ENCODE measurements at regions not wholly inside any gene's neighbourhood (a gene's known extent, or its start where the extent isn't known, plus 50 kb on each side); places are given as distances from the start of the nearest gene placed in this dataset.
"Not testable (repeated sequence)": the region's sequence is repeated elsewhere in the genome, so short reads cannot be mapped to it uniquely, and the experiment has no call there.

- intact Hi-C loops (cut with DNase I): no loop called here
- no peak for DNase-seq (ENCODE audit: low spot score)
- no peak for ATAC-seq
Measured at GRCh38 chr3:124636101-124636862, 94.0 kb upstream of the UMPS start.

DNA sequence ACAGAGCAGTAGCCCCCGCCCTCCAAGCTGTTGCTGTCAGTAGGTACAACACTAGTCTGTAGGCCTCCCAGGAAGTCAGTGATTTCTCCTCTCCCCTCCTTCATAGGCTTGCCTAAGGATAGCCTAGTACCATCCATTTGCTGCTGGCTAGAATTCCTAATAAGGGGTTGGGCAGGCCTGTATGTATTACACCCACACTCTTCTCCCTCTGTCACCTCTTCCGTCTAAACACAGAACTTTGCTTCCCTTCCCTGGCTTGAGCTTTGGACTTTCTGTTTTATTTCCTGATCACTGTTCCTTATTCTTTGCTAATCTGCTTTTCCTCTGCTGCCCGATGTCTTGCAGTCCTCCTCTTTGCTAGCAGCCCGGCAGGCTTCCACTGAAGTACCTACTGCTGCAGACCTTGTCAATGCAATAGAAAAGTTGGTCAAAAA lies 93.4 kb upstream of the UMPS start:
- no peak for DNase-seq (ENCODE audit: low spot score)
- intact Hi-C loops (cut with DNase I): no loop called here
- ATAC-seq: no peak

DNA sequence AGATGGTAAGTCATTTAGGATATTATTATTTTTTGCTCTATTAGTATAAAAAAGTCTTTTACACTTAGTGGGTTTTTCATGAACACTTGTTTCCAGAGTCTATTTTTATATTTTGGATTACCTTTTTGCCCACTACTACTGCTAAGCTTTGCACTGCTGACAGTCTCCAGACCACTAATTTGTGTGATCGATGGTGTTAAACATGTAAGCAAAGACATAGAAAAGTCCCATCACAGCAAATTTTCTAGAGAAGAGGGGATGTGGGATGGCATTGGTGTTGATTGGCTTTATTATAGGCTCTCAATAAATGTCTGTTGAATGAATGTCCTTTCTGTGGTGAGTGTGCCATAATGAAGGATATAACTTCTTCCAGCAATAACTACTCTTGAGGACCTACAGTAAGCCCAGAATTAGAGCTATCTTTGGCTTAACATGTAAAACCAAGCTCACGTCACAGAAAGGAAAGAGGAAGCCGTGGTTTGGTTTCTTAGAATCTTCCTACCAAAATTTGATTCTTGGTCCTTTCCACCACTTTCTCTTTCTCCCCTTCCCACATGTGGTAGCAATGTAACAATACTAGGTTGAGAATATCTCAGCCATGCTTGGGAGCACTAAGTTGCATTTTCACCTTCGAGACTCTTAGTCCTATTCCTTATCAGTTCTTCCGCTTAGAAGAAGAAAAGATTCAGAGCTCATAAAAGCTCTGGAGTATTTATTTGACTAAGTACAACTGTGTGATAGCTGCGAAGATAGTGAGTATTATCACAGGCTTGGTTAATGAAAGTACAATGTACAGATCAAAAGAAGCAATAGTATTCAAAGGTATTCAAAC lies 90.6 kb upstream of the UMPS start:
- intact Hi-C loops (cut with DNase I): no loop called here
- ATAC-seq (no peak), DNase-seq (ENCODE audit: low spot score) (no peak)

DNA sequence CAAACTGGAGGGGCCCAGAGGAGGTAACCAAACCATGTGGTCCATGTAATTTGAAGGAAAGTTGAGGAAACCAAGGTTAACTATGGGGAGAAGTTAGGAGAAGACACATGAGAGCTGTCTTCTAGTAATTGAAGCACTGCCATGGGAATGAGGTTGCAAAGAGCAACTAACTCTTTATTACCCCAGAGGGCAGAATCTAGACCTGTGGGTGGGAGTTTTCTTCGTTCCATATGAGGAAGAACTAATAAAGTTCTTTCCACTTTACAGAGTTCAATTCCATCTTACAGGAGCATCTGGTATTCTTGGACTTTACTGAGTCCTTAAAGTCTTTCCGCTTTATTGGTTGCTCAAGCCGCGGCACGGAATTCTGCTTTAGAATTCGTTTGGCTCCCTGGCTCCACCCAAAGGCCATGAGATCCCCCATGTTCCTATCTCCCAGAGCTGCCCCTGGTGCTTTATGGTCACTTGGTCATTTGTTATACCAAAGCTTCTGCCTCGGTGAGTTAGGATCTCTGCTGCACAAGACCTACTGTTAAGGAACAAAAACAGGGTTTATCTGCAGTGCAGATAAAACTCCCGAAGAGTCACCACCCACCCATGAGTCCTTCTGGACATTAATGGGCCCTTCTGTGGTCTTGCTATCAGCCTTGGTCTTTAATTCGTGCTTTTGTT lies 89.5 kb upstream of the UMPS start:
- no peak for ATAC-seq

GRCh38 chr3:124643453-124643852 lies 86.8 kb upstream of the UMPS start:
- ATAC-seq: no peak
- intact Hi-C loops (cut with DNase I): no loop called here
- DNase-seq (ENCODE audit: low spot score): no peak

More for the DNA sequence above, 89.5 kb upstream of the UMPS start:
- intact Hi-C loops (cut with DNase I): no loop called here
- no peak for DNase-seq (ENCODE audit: low spot score)

DNA sequence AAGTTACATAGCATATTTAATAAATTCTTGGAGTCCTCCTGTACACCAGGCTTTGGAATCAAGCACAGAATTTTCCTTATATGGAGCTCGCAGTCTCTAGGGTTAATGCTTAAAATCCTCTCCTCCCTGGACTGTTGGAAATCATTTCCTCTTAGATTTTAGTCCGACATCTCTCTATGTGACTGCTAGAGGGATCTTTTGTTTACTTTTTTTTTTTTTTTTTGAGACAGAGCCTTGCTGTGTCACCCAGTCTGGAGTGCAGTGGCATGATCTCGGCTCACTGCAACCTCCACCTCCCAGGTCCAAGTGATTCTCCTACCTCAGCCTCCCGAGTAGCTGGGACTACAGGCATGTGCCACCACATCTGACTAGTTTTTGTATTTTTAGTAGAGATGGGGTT lies 84.1 kb upstream of the UMPS start:
- DNase-seq (ENCODE audit: low spot score); intact Hi-C loops (cut with DNase I); ATAC-seq: not testable (repeated sequence)

DNA sequence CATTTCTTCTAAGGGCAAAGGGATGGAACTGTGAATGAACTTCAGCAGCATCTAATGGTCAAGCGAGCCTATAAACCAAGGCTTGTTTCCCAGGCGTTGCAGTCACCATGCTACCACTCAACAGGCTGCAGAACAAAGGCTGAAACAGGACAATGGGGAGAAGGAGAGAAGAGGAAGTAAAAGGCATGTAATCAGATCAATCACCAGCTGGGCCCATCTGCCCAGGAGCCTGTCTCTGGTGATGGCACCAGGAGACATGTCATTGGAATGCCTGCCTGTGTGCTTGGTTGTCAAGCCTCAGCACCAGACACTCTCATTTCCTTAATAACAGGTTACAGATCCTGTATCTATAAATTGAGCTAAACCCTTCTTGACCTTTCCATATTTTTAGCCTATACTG lies 81.7 kb upstream of the UMPS start:
- no peak for ATAC-seq
- intact Hi-C loops (cut with DNase I): no loop called here

GRCh38 chr3:124650798-124651197 lies 79.5 kb upstream of the UMPS start:
- DNase-seq (ENCODE audit: low spot score) (no peak), ATAC-seq (no peak)
- intact Hi-C loops (cut with DNase I): no loop called here

More for the DNA sequence above, 81.7 kb upstream of the UMPS start:
- no peak for DNase-seq (ENCODE audit: low spot score)

DNA sequence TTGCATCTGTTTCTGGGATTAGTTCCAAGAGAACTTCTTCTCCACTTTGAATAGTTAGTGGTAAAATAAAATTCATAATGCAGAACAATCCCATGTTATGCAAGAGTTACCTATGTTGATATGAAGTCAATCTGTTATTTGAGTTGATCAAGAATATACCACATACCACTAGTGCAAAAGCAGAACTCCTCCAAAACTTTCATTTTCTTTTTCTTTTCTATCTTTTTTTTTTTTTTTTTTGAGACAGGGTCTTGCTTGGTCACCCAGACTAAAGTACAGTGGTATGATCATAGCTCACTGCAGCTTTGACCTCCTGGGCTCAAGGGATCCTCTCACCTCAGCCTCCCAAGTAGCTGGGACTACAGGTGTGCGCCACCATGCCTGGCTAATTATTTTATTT lies 78.8 kb upstream of the UMPS start:
- intact Hi-C loops (cut with DNase I); ATAC-seq; DNase-seq (ENCODE audit: low spot score): not testable (repeated sequence)

DNA sequence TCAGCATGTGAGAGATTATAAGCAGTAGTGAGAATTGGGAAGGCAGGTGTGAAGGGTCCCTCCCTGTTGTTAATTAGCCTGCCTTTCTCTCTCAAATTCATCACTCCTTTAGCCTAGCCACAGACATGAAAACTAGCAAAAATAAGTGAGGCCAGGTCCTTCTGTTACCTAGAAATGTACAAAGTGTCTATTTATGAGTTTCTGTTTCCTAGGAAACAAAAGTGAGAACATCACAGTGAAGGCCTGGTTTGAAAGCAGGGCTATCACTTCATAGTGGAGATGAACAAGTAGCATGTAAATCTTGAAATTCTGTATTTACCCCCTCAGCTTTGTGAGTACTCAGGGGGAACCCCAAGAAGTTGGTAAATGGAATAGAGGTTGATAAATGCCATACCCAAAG lies 78.2 kb upstream of the UMPS start:
- ATAC-seq (no peak), DNase-seq (ENCODE audit: low spot score) (no peak)
- intact Hi-C loops (cut with DNase I): no loop called here

GRCh38 chr3:124653071-124653796 lies 77.0 kb upstream of the UMPS start:
- ATAC-seq (no peak), DNase-seq (ENCODE audit: low spot score) (no peak)
- intact Hi-C loops (cut with DNase I): no loop called here

GRCh38 chr3:124653797-124654469 lies 76.3 kb upstream of the UMPS start:
- intact Hi-C loops (cut with DNase I): no loop called here

GRCh38 chr3:124654470-124654845 lies 75.8 kb upstream of the UMPS start:
- ATAC-seq (no peak), DNase-seq (ENCODE audit: low spot score) (no peak)
- intact Hi-C loops (cut with DNase I): no loop called here

More at GRCh38 chr3:124653797-124654469, 76.3 kb upstream of the UMPS start:
- DNase-seq (ENCODE audit: low spot score) (no peak), ATAC-seq (no peak)

- intact Hi-C loops (cut with DNase I): no loop called here
- ATAC-seq (no peak), DNase-seq (ENCODE audit: low spot score) (no peak)
Measured at GRCh38 chr3:124656531-124656930, 73.7 kb upstream of the UMPS start.

- DNase-seq (ENCODE audit: low spot score): no peak
- no peak for ATAC-seq
- intact Hi-C loops (cut with DNase I): no loop called here
Measured at GRCh38 chr3:124657138-124657537, 73.1 kb upstream of the UMPS start.

GRCh38 chr3:124658270-124658669 lies 72.0 kb upstream of the UMPS start:
- no peak for DNase-seq (ENCODE audit: low spot score)
- no peak for ATAC-seq
- intact Hi-C loops (cut with DNase I): no loop called here

- DNase-seq (ENCODE audit: low spot score): no peak
- intact Hi-C loops (cut with DNase I): no loop called here
- no peak for ATAC-seq
Measured at GRCh38 chr3:124659175-124659574, 71.1 kb upstream of the UMPS start.

- intact Hi-C loops (cut with DNase I): no loop called here
- DNase-seq (ENCODE audit: low spot score) (no peak), ATAC-seq (no peak)
Measured at GRCh38 chr3:124660599-124660998, 69.7 kb upstream of the UMPS start.

GRCh38 chr3:124663690-124664089 lies 66.6 kb upstream of the UMPS start:
- ATAC-seq: no peak
- no peak for DNase-seq (ENCODE audit: low spot score)
- intact Hi-C loops (cut with DNase I): no loop called here

All from sciatic nerve (tissue), 2 donors.